KMS-11 (cell line): ENCODE measurements at regions not wholly inside any gene's neighbourhood (a gene's known extent, or its start where the extent isn't known, plus 50 kb on each side); places are given as distances from the start of the nearest gene placed in this dataset.

Source experiments
- H2AFZ ChIP-seq: fragments of 200-600 bp; sonication (generic); 2 replicates; pipeline ENCODE4 v1.6.1; 2016; ENCODE audit warnings: antibody characterized with exemption, mixed run types, low read depth
- H3K27ac ChIP-seq: fragments of 200-600 bp; sonication (generic); 2 replicates; pipeline ENCODE4 v1.6.1; 2016; ENCODE audit warnings: mild to moderate bottlenecking, mixed run types
- H3K27me3 ChIP-seq: fragments of 200-600 bp; sonication (generic); 2 replicates; pipeline ENCODE4 v1.6.1; 2017; ENCODE audit warnings: mild to moderate bottlenecking, low read depth, mixed run types, moderate library complexity; ENCODE audit not compliant: insufficient read depth
- H3K36me3 ChIP-seq: fragments of 200-600 bp; sonication (generic); 2 replicates; pipeline ENCODE4 v1.6.1; 2017; ENCODE audit warnings: mild to moderate bottlenecking, mixed run types; ENCODE audit not compliant: insufficient read depth
- H3K4me1 ChIP-seq: fragments of 200-600 bp; sonication (generic); 2 replicates; pipeline ENCODE4 v1.6.1; 2016; ENCODE audit warnings: mild to moderate bottlenecking, low read depth, mixed run types; ENCODE audit not compliant: poor library complexity, severe bottlenecking
- H3K4me2 ChIP-seq: fragments of 200-600 bp; sonication (generic); 2 replicates; pipeline ENCODE4 v1.7.0; 2016; ENCODE audit warnings: mild to moderate bottlenecking, mixed run types
- H3K4me3 ChIP-seq: fragments of 200-600 bp; sonication (generic); IDR thresholded peaks from 2 replicates; pipeline ENCODE4 v1.6.1; 2017; ENCODE audit warnings: low read depth, low read length, mixed read lengths; ENCODE audit not compliant: insufficient read depth
- H3K79me2 ChIP-seq: fragments of 200-600 bp; sonication (generic); 2 replicates; pipeline ENCODE4 v1.6.1; 2016; ENCODE audit warnings: low read depth, mixed run types; ENCODE audit not compliant: insufficient read depth
- H3K9ac ChIP-seq: fragments of 200-600 bp; sonication (generic); 2 replicates; pipeline ENCODE4 v1.6.1; 2016; ENCODE audit warnings: mild to moderate bottlenecking, mixed run types
- H4K20me1 ChIP-seq: fragments of 200-600 bp; sonication (generic); 2 replicates; pipeline ENCODE4 v1.6.1; 2016; ENCODE audit warnings: mild to moderate bottlenecking, mixed run types; ENCODE audit not compliant: insufficient read depth
- CTCF ChIP-seq: fragments of 200-600 bp; sonication (generic); conservative IDR thresholded peaks from 2 replicates; pipeline ENCODE4 v1.6.1; 2017; ENCODE audit warnings: low read depth, mild to moderate bottlenecking, antibody characterized with exemption, low read length, moderate library complexity, mixed read lengths

- no peaks in the 10 kb centered on the region for H3K27me3 ChIP-seq
- H3K79me2 ChIP-seq: no peaks in the 10 kb centered on the region
- H3K9ac ChIP-seq: no peak overlapping the region
- no peaks in the 10 kb centered on the region for H3K36me3 ChIP-seq
- no peaks in the 10 kb centered on the region for H3K4me1 ChIP-seq
- no peak overlapping the region for H2AFZ ChIP-seq
- TF ChIP-seq CTCF: no peak
- H4K20me1 ChIP-seq: no peaks in the 10 kb centered on the region
- H3K27ac ChIP-seq: no peak overlapping the region
- no peak overlapping the region for H3K4me3 ChIP-seq
- no peak overlapping the region for H3K4me2 ChIP-seq
Measured at GRCh38 chr16:9484426-9484825, 393.0 kb downstream of the HAPSTR1 start.

- H4K20me1 ChIP-seq: no peaks in the 10 kb centered on the region
- no peak overlapping the region for H3K4me3 ChIP-seq
- H3K9ac ChIP-seq: no peak overlapping the region
- H3K27me3 ChIP-seq: no peaks in the 10 kb centered on the region
- no peaks in the 10 kb centered on the region for H3K36me3 ChIP-seq
- no peaks in the 10 kb centered on the region for H3K79me2 ChIP-seq
- no peak overlapping the region for H2AFZ ChIP-seq
- H3K4me2 ChIP-seq: no peak overlapping the region
- no peak overlapping the region for H3K27ac ChIP-seq
- no peaks in the 10 kb centered on the region for H3K4me1 ChIP-seq
- TF ChIP-seq CTCF: no peak
Measured at GRCh38 chr16:9484881-9485280, 393.4 kb downstream of the HAPSTR1 start.

GRCh38 chr16:9489835-9490467, 398.5 kb downstream of the HAPSTR1 start:
- no peak overlapping the region for H2AFZ ChIP-seq
- TF ChIP-seq CTCF: no peak
- H3K36me3 ChIP-seq: no peaks in the 10 kb centered on the region
- H3K9ac ChIP-seq: no peak overlapping the region
- H3K27ac ChIP-seq: no peak overlapping the region
- no peaks in the 10 kb centered on the region for H4K20me1 ChIP-seq
- H3K27me3 ChIP-seq: no peaks in the 10 kb centered on the region
- H3K79me2 ChIP-seq: no peaks in the 10 kb centered on the region
- no peaks in the 10 kb centered on the region for H3K4me1 ChIP-seq
- H3K4me3 ChIP-seq: no peak overlapping the region
- H3K4me2 ChIP-seq: no peak overlapping the region

GRCh38 chr16:9495824-9496223, 404.4 kb downstream of the HAPSTR1 start:
- Histone ChIP-seq H3K27me3 (no peaks in the 10 kb centered on the region), H2AFZ (no peak overlapping the region), H4K20me1 (no peaks in the 10 kb centered on the region), H3K9ac (no peak overlapping the region), H3K27ac (no peak overlapping the region), H3K4me2 (no peak overlapping the region), H3K36me3 (no peaks in the 10 kb centered on the region), H3K79me2 (no peaks in the 10 kb centered on the region), H3K4me3 (no peak overlapping the region), H3K4me1 (no peaks in the 10 kb centered on the region)
- no peak for TF ChIP-seq CTCF
